Astrocyte of the cerebellum (primary cell): ENCODE measurements at regions not wholly inside any gene's neighbourhood (a gene's known extent, or its start where the extent isn't known, plus 50 kb on each side); places are given as distances from the start of the nearest gene placed in this dataset.
"Not testable (repeated sequence)": the region's sequence is repeated elsewhere in the genome, so short reads cannot be mapped to it uniquely, and the experiment has no call there.

Experiments
- DNase-seq: peaks from one replicate; pipeline ENCODE4 v3.0.0-alpha.2; 2011; ENCODE audit warnings: low read depth
- H3K4me3 ChIP-seq: 2 replicates; pipeline ENCODE4 v1.5.1; 2011; ENCODE audit warnings: mild to moderate bottlenecking, low read depth, low read length, moderate library complexity
- in situ Hi-C: cut with HindIII; loops from 2 replicates; pipeline ENCODE4 v1.10.0; 2017; ENCODE audit warnings: low sequenced_read_pairs
- TF ChIP-seq, protein P1 (sequence below): IDR thresholded peaks from 2 replicates; pipeline ENCODE4 v1.5.1; 2012; ENCODE audit warnings: low read length, low read depth, moderate library complexity, mild to moderate bottlenecking; ENCODE audit errors: missing control alignments

DNA sequence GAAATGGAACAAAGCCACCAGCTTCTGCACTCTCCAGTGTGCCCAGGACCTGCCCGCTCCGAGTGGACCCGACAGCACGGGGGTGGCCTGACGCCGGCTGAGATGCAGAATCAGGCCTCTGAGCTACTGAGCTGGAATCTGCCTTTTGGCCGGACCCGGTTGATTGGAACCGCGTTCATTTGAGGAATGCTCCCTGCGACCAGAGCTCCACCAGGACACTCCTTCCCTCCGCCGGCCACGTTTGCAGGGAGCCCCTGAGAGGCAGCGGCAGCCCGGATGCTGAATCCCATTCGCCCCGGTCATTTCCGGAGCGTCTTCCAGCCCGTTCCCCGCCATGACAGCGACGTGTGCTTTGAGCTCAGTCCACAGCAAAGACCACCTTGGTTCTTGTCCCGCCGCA, 392.7 kb downstream of the THBS2 start:
- H3K4me3 ChIP-seq: no peak overlapping the region
- TF ChIP-seq, protein P1, sequence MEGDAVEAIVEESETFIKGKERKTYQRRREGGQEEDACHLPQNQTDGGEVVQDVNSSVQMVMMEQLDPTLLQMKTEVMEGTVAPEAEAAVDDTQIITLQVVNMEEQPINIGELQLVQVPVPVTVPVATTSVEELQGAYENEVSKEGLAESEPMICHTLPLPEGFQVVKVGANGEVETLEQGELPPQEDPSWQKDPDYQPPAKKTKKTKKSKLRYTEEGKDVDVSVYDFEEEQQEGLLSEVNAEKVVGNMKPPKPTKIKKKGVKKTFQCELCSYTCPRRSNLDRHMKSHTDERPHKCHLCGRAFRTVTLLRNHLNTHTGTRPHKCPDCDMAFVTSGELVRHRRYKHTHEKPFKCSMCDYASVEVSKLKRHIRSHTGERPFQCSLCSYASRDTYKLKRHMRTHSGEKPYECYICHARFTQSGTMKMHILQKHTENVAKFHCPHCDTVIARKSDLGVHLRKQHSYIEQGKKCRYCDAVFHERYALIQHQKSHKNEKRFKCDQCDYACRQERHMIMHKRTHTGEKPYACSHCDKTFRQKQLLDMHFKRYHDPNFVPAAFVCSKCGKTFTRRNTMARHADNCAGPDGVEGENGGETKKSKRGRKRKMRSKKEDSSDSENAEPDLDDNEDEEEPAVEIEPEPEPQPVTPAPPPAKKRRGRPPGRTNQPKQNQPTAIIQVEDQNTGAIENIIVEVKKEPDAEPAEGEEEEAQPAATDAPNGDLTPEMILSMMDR: no peak
- DNase-seq: no peak
- in situ Hi-C loops: no loop called here

DNA sequence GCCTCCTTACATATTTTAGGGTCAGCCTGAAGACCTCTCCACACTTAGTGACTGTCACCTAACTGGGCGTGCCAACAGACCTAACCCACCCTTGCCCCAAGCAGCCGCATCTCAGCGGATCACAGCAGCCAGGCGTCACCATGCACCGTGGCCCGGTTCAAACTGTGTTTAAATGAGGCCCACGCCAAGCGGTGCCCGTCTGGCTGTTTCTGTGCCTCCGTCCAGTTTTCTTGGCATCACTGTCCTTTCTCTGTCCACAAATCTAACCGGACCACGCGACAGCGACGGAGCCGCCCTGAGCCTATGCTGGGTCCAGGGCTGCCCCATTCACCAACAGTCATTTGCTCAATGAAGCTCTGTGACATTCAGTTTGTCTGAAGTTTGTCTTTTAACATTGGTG, 393.3 kb downstream of the THBS2 start:
- in situ Hi-C loops: no loop called here
- TF ChIP-seq, protein P1: no peak

DNA sequence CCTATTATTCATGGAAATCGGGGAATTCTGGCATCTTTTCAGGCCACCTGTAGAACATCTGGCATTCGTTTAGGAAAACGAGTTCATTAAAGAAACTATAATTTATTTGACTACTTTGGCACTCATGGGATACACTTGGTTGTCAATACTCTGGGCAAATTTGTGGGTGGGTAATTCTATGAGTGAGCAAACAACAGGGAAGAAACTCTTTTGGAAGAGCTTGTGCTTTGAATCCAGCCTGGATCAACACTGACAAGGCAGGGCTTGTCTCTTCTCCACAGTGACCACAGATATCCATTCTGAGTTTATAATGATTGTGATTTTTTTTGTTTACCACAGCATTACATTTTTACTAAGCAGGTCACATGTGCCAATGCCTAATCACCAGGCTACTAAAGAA, 394.7 kb downstream of the THBS2 start:
- TF ChIP-seq, protein P1: no peak
- no peak for DNase-seq
- no peak overlapping the region for H3K4me3 ChIP-seq
- in situ Hi-C loops: no loop called here

More for the DNA sequence above, 393.3 kb downstream of the THBS2 start:
- no peak overlapping the region for H3K4me3 ChIP-seq
- DNase-seq: no peak

DNA sequence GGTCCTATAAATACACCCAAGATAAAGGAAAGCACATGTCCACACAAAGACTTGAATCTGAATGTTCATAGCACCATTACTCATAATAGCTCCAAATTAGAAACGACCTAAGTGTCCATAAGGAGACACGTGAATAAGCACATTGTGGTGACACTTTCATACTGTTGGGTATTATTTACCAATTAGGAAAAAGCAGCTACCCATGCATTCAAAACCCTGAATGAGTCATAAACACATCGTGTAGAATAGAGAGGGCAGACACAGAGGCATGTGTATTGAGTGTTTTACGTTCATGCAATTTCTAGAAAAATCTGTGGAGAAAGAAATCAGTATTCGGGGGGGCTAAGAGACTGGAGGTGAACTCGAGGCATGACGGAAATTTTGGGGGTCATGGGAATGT, 396.7 kb downstream of the THBS2 start:
- no peak for DNase-seq
- TF ChIP-seq, protein P1: no peak
- in situ Hi-C loops: no loop called here
- no peak overlapping the region for H3K4me3 ChIP-seq

DNA sequence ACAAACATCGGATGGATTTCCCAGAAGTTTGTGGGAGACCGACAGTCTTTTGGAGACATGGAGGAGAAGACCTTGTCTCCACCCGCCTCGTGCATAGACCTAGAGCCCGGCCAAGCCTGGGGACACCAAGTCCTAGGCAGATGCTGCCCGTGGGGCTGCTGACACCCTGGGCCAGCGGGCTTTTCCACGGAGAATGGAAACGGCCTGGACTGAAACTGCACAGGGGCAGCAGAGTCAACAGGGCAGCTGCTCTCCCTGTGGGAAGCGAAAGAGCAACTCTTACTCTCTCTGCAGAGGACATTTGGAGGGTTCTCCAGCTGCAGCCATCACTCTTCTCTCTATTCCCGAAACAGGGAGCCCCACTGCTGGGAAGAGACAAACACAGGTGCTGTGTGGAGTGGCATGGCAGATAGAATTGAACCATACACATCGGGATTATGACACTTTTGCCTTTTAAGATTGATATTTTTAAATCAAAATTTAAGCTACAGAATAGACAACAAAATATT, 401.2 kb downstream of the THBS2 start:
- no peak overlapping the region for H3K4me3 ChIP-seq
- no peak for DNase-seq
- in situ Hi-C loops: no loop called here
- TF ChIP-seq, protein P1: no peak

DNA sequence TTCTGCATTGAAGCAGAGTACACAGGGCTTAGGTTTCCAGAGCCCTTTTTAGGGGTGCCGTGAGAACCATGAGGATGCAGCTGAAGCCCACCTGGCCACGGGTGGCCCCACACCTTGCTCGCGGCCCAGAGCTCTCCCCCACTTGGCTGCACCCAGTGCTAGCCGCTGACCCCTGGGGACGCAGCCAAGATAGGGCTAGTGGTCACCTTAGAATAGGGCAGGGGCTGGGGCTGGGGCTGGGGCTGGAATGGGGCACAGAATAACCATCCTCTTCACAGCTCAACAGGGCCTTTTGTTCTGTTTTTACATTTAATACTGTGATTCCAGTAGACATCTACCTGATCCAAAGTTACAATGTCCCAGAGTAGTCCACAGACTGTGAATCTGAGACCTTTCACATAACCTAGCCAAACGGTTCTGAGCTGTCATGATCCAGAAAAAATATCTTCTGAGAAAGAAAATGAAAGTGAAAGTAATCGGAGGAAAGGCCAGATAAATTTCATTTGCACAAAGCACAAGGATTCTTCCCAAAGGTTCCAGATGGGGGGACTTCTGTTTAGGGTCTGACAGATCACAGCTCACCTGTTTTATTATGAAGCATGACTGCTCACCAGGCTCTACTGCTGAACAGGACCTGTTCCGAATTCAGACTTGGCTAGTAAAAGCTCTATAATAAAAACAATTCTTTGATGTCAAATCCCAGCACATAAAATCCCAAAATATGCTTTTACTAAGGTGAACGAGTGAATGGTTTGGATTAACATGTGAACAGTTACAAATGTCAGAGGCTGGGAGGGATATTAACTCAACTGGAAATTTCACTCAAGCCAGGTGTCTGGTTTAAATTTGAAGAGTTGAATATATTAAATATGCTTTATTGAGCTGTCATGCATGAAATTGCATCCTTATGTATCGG, 401.9 kb downstream of the THBS2 start:
- TF ChIP-seq, protein P1: no peak
- in situ Hi-C loops: no loop called here
- DNase-seq: no peak
- no peak overlapping the region for H3K4me3 ChIP-seq

DNA sequence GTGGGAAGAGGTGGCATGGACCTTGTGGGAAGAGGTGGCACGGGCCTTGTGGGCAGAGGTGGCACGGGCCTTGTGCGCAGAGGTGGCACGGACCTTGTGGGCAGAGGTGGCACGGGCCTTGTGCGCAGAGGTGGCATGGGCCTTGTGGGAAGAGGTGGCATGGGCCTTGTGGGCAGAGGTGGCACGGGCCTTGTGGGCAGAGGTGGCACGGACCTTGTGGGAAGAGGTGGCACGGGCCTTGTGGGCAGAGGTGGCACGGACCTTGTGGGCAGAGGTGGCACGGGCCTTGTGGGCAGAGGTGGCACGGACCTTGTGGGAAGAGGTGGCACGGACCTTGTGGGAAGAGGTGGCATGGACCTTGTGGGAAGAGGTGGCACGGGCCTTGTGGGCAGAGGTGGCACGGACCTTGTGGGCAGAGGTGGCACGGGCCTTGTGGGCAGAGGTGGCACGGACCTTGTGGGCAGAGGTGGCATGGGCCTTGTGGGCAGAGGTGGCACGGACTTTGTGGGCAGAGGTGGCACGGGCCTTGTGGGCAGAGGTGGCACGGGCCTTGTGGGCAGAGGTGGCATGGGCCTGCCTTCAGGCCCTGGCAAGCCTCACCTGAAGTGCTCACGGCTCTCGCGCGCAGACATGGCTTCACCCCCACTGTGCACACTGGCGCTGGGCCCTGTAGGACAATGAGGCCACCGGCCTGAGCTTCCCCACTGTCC, 403.5 kb downstream of the THBS2 start:
- DNase-seq, in situ Hi-C loops: not testable (repeated sequence)

More for the DNA sequence above, 403.5 kb downstream of the THBS2 start:
- not testable (repeated sequence) for H3K4me3 ChIP-seq
